ENCODE measurements at regions not wholly inside any gene's neighbourhood (a gene's known extent, or its start where the extent isn't known, plus 50 kb on each side); places are given as distances from the start of the nearest gene placed in this dataset.
"Not testable (repeated sequence)": the region's sequence is repeated elsewhere in the genome, so short reads cannot be mapped to it uniquely, and the experiment has no call there.

- DNase-seq (ENCODE audit: low spot score) = no peak
These were observed 97.2 kb upstream of the METTL14 start for GRCh38 chr4:118587946-118588345.

GRCh38 chr4:118589471-118590055 is 95.6 kb upstream of the METTL14 start:
- no peak for DNase-seq (ENCODE audit: low spot score)

- DNase-seq (ENCODE audit: low spot score) = peak; percentile 91
These were observed 93.7 kb upstream of the METTL14 start for GRCh38 chr4:118591339-118592046.

GRCh38 chr4:118592289-118592688 is 92.9 kb upstream of the METTL14 start:
- not testable (repeated sequence) for DNase-seq (ENCODE audit: low spot score)

GRCh38 chr4:118595883-118596282 is 89.3 kb upstream of the METTL14 start:
- not testable (repeated sequence) for DNase-seq (ENCODE audit: low spot score)

- DNase-seq (ENCODE audit: low spot score) = not testable (repeated sequence)
These were observed 60.1 kb upstream of the METTL14 start for GRCh38 chr4:118625097-118625496.

GRCh38 chr4:118629697-118630096 is 55.5 kb upstream of the METTL14 start:
- not testable (repeated sequence) for DNase-seq (ENCODE audit: low spot score)

- DNase-seq (ENCODE audit: low spot score) = not testable (repeated sequence)
These were observed 54.3 kb upstream of the METTL14 start for GRCh38 chr4:118630897-118631296.

- not testable (repeated sequence) for DNase-seq (ENCODE audit: low spot score)
These were observed 53.7 kb upstream of the METTL14 start for GRCh38 chr4:118631321-118632050.

GRCh38 chr4:118633476-118633875 is 51.7 kb upstream of the METTL14 start:
- not testable (repeated sequence) for DNase-seq (ENCODE audit: low spot score)

- not testable (repeated sequence) for DNase-seq (ENCODE audit: low spot score)
These were observed 50.9 kb upstream of the METTL14 start for GRCh38 chr4:118634126-118634875.

Measured in CD4-positive, alpha-beta T cell treated with Interleukin-6 at 100 ng/mL for 8 hours (primary cell).